HCT116 (cell line): ENCODE measurements at regions not wholly inside any gene's neighbourhood (a gene's known extent, or its start where the extent isn't known, plus 50 kb on each side); places are given as distances from the start of the nearest gene placed in this dataset.
"Not testable (repeated sequence)": the region's sequence is repeated elsewhere in the genome, so short reads cannot be mapped to it uniquely, and the experiment has no call there.

ENCODE experiments used
- ATAC-seq: fragments of 200-7000 bp; cut with Tn5 transposase; 2 replicates; pipeline ENCODE4 v1.9.1; 2020; ENCODE audit warnings: mild to moderate bottlenecking, moderate library complexity
- BruUV-seq: library from RNA; stranded (reverse); fragments of 400-500 nt; replicated peaks from 2 replicates; lab custom pipeline; 2021; lab: Mats Ljungman, UMichigan
- CTCF ChIA-PET: fragments of 300-600 bp; sonication (Branson Sonifier 250); formaldehyde crosslinking; loops from one replicate; lab custom pipeline; 2021; ENCODE audit warnings: antibody characterized with exemption; lab: Charles Lee
- POLR2A ChIA-PET: fragments of 300-600, 350-600 bp; sonication (Branson Sonifier 250); formaldehyde crosslinking; loops from one replicate; lab custom pipeline; 2021; ENCODE audit warnings: antibody characterized with exemption; lab: Charles Lee
- RAD21 ChIA-PET, 2 experiments: fragments of 300-600 bp; sonication (Branson Sonifier 250); formaldehyde crosslinking; loops; one replicate each; lab custom pipeline; 2023; ENCODE audit warnings: low total read pairs in 2 of 2; ENCODE audit not compliant: uncharacterized antibody in 2 of 2, unreplicated experiment in 2 of 2, low non-redundant PET in 1 of 2; lab: Charles Lee
- DNase-seq: peaks from one replicate; pipeline ENCODE4 v3.0.0-alpha.2; 2010; ENCODE audit warnings: low read depth, low spot score
- H2AFZ ChIP-seq: fragments of 200-600 bp; shearing (Covaris generic), sonication (generic); 2 replicates; pipeline ENCODE4 v1.6.1; 2017; ENCODE audit warnings: low read depth, mixed run types, mixed read lengths, antibody characterized with exemption, low read length; ENCODE audit not compliant: poor library complexity, severe bottlenecking
- H3K27ac ChIP-seq: 2 replicates; pipeline ENCODE4 v1.5.1; 2012; ENCODE audit warnings: low read depth, low read length
- H3K27me3 ChIP-seq: fragments of 200-600 bp; sonication (generic); 2 replicates; pipeline ENCODE4 v1.6.1; 2016; ENCODE audit warnings: mixed run types, low read length, mixed read lengths; ENCODE audit not compliant: insufficient read depth
- H3K36me3 ChIP-seq, 2 experiments: fragments of 200-500 bp in 1 of 2; fragments of 200-600 bp in 1 of 2; sonication (Bioruptor generic) in 1 of 2; sonication (generic) in 1 of 2; 2 replicates each; pipeline versions ENCODE4 v1.5.1 to v1.6.1; 2014 to 2016; ENCODE audit warnings: low read length in 2 of 2, inconsistent platforms in 1 of 2, mixed read lengths in 1 of 2, mixed run types in 1 of 2; ENCODE audit not compliant: insufficient read depth in 2 of 2, control insufficient read depth in 1 of 2
- H3K4me1 ChIP-seq, 2 experiments: fragments of 200-600 bp in 1 of 2; sonication (generic) in 1 of 2; 2 replicates each; pipeline versions ENCODE4 v1.5.1 to v1.6.1; 2012 to 2017; ENCODE audit warnings: low read length in 2 of 2, inconsistent platforms in 1 of 2, mild to moderate bottlenecking in 1 of 2, mixed read lengths in 1 of 2, mixed run types in 1 of 2, moderate library complexity in 1 of 2; ENCODE audit not compliant: insufficient read depth in 2 of 2, control insufficient read depth in 1 of 2
- H3K4me2 ChIP-seq: fragments of 200-600 bp; sonication (generic); 2 replicates; pipeline ENCODE4 v1.6.1; 2017; ENCODE audit warnings: mixed run types, low read length, mixed read lengths
- H3K4me3 ChIP-seq, 2 experiments: fragments of 200-600 bp in 1 of 2; sonication (generic) in 1 of 2; replicated peaks in 1 of 2; 2 replicates each; pipeline ENCODE4 v1.5.1; 2011 to 2016; ENCODE audit warnings: low read length in 2 of 2, control low read depth in 1 of 2, low read depth in 1 of 2, mild to moderate bottlenecking in 1 of 2, mixed read lengths in 1 of 2, mixed run types in 1 of 2
- H3K79me2 ChIP-seq: fragments of 200-600 bp; sonication (generic); 2 replicates; pipeline ENCODE4 v1.6.1; 2017; ENCODE audit warnings: mild to moderate bottlenecking, mixed run types, low read length, moderate library complexity, mixed read lengths; ENCODE audit not compliant: insufficient read depth
- H3K9ac ChIP-seq: fragments of 200-600 bp; sonication (generic); 2 replicates; pipeline ENCODE4 v1.6.1; 2016; ENCODE audit warnings: low read length, mixed read lengths
- H3K9me2 ChIP-seq: fragments of 200-600 bp; sonication (generic), shearing (Covaris generic); 2 replicates; pipeline ENCODE4 v1.6.1; 2017; ENCODE audit warnings: mixed run types, mild to moderate bottlenecking, moderate library complexity; ENCODE audit not compliant: insufficient read depth
- H3K9me3 ChIP-seq, 2 experiments: fragments of 200-500 bp in 1 of 2; fragments of 200-600 bp in 1 of 2; sonication (Bioruptor generic) in 1 of 2; sonication (generic) in 1 of 2; 2 replicates each; pipeline ENCODE4 v1.6.1; 2014 to 2017; ENCODE audit warnings: low read length in 2 of 2, mixed read lengths in 2 of 2, inconsistent platforms in 1 of 2, low read depth in 1 of 2, mild to moderate bottlenecking in 1 of 2, mixed run types in 1 of 2, moderate library complexity in 1 of 2; ENCODE audit not compliant: control insufficient read depth in 1 of 2, insufficient read depth in 1 of 2
- H4K20me1 ChIP-seq: fragments of 200-600 bp; sonication (generic), shearing (Covaris generic); 2 replicates; pipeline ENCODE4 v1.6.1; 2017; ENCODE audit warnings: mixed run types, mild to moderate bottlenecking, moderate library complexity; ENCODE audit not compliant: insufficient read depth
- intact Hi-C: fragments of 100-400 bp; cut with micrococcal nuclease; formaldehyde crosslinking; loops from 2 replicates; pipeline ENCODE4 v1.10.0; 2022

- H4K20me1 ChIP-seq, H3K4me3 ChIP-seq, H3K27ac ChIP-seq, POLR2A ChIA-PET, H3K9ac ChIP-seq, H2AFZ ChIP-seq, H3K9me2 ChIP-seq, H3K36me3 ChIP-seq, H3K27me3 ChIP-seq, ATAC-seq, CTCF ChIA-PET, intact Hi-C loops, H3K79me2 ChIP-seq, H3K4me2 ChIP-seq, BruUV-seq, RAD21 ChIA-PET, H3K4me1 ChIP-seq, H3K9me3 ChIP-seq, DNase-seq: not testable (repeated sequence)
Observed at GRCh38 chr2:91536549-91537263, 2845.2 kb downstream of the RPIA start.

- H3K79me2 ChIP-seq, H2AFZ ChIP-seq, H3K27me3 ChIP-seq, H4K20me1 ChIP-seq, POLR2A ChIA-PET, H3K9me3 ChIP-seq, DNase-seq, intact Hi-C loops, ATAC-seq, BruUV-seq, CTCF ChIA-PET, H3K9ac ChIP-seq, H3K4me3 ChIP-seq, H3K4me1 ChIP-seq, H3K9me2 ChIP-seq, RAD21 ChIA-PET, H3K36me3 ChIP-seq, H3K27ac ChIP-seq: not testable (repeated sequence)
- peak overlapping the region; percentile 25; the same call in 1 of the 2 replicates for H3K4me2 ChIP-seq
Observed at GRCh38 chr2:91549316-91549715, 2857.8 kb downstream of the RPIA start.

GRCh38 chr2:91558234-91558633 is 2866.8 kb downstream of the RPIA start:
- H3K79me2 ChIP-seq, DNase-seq, RAD21 ChIA-PET, intact Hi-C loops, H3K9ac ChIP-seq, H3K9me2 ChIP-seq, H4K20me1 ChIP-seq, H3K9me3 ChIP-seq, ATAC-seq, H2AFZ ChIP-seq, POLR2A ChIA-PET, H3K27ac ChIP-seq, H3K4me1 ChIP-seq, H3K36me3 ChIP-seq, BruUV-seq, H3K4me3 ChIP-seq, H3K4me2 ChIP-seq, CTCF ChIA-PET, H3K27me3 ChIP-seq: not testable (repeated sequence)

GRCh38 chr2:91559269-91559668 is 2867.8 kb downstream of the RPIA start:
- H3K4me2 ChIP-seq, H3K9ac ChIP-seq, H2AFZ ChIP-seq, H3K9me3 ChIP-seq, H3K79me2 ChIP-seq, H3K9me2 ChIP-seq, H3K36me3 ChIP-seq, DNase-seq, H3K27ac ChIP-seq, H3K4me3 ChIP-seq, H3K27me3 ChIP-seq, H4K20me1 ChIP-seq, ATAC-seq, POLR2A ChIA-PET, CTCF ChIA-PET, intact Hi-C loops, BruUV-seq, RAD21 ChIA-PET, H3K4me1 ChIP-seq: not testable (repeated sequence)
